ENCODE measurements at regions not wholly inside any gene's neighbourhood (a gene's known extent, or its start where the extent isn't known, plus 50 kb on each side); places are given as distances from the start of the nearest gene placed in this dataset.

DNA sequence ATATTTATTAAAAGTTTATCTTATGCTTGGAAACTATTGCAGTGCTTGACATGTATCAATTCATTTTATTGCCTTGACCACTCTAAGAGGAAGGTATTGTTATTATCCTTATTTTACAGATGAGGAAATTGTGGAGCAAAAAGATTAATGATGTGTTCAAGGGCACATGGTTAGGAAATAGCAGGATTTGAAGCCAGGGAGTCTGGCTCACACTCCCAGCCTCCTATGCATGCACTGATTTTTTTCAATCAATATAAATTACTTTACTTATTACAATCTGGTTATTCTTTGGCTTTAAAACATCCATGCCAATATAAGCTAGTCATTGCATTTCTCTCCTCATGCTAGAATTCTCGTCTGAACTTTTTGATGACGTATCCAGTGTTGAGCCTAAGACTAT lies 94.2 kb upstream of the TBX5 start:
- TF ChIP-seq POLR2AphosphoS5 (IDR thresholded peaks at IDR 0.05; ENCODE audit: low read depth, low read length) = no peak
- no peak for TF ChIP-seq POLR2A (IDR thresholded peaks at IDR 0.05; ENCODE audit: low read depth, low read length)
- no peak for TF ChIP-seq TAF1 (IDR thresholded peaks at IDR 0.05; ENCODE audit: low read depth, low read length)
- no peak for TF ChIP-seq SPI1 (IDR thresholded peaks at IDR 0.05; ENCODE audit: low read depth, low read length)
- TF ChIP-seq POU2F2 (IDR thresholded peaks at IDR 0.05; ENCODE audit: low read depth, low read length) = no peak

All from GM12891 (cell line).